ENCODE measurements at regions not wholly inside any gene's neighbourhood (a gene's known extent, or its start where the extent isn't known, plus 50 kb on each side); places are given as distances from the start of the nearest gene placed in this dataset.

- Histone ChIP-seq H3K4me3 (no peak overlapping the region), H3K27ac (no peak overlapping the region), H3K27me3 (no peaks in the 10 kb centered on the region), H3K9me3 (no peaks in the 10 kb centered on the region), H3K36me3 (no peaks in the 10 kb centered on the region), H3K4me1 (no peaks in the 10 kb centered on the region)
- no peak for DNase-seq (ENCODE audit: low spot score)
- TF ChIP-seq CTCF (IDR thresholded peaks at IDR 0.05): no peak
These were observed 478.1 kb upstream of the MAP2 start for GRCh38 chr2:208945719-208946256.

GRCh38 chr2:208948073-208948472 lies 475.8 kb upstream of the MAP2 start:
- no peaks in the 10 kb centered on the region for H3K36me3 ChIP-seq
- no peaks in the 10 kb centered on the region for H3K27me3 ChIP-seq
- no peak overlapping the region for H3K27ac ChIP-seq
- H3K9me3 ChIP-seq: no peaks in the 10 kb centered on the region
- H3K4me1 ChIP-seq: no peaks in the 10 kb centered on the region
- no peak overlapping the region for H3K4me3 ChIP-seq
- no peak for DNase-seq (ENCODE audit: low spot score)
- TF ChIP-seq CTCF (IDR thresholded peaks at IDR 0.05): no peak

- DNase-seq (ENCODE audit: low spot score): no peak
- H3K27ac ChIP-seq: no peak overlapping the region
- no peaks in the 10 kb centered on the region for H3K36me3 ChIP-seq
- H3K27me3 ChIP-seq: no peaks in the 10 kb centered on the region
- TF ChIP-seq CTCF (IDR thresholded peaks at IDR 0.05): no peak
- H3K4me1 ChIP-seq: no peaks in the 10 kb centered on the region
- H3K4me3 ChIP-seq: no peak overlapping the region
- no peaks in the 10 kb centered on the region for H3K9me3 ChIP-seq
These were observed 453.8 kb upstream of the MAP2 start for GRCh38 chr2:208970070-208970469.

- no peak for DNase-seq (ENCODE audit: low spot score)
- no peaks in the 10 kb centered on the region for H3K4me1 ChIP-seq
- H3K27me3 ChIP-seq: no peaks in the 10 kb centered on the region
- no peak overlapping the region for H3K27ac ChIP-seq
- no peak for TF ChIP-seq CTCF (IDR thresholded peaks at IDR 0.05)
- no peaks in the 10 kb centered on the region for H3K9me3 ChIP-seq
- no peak overlapping the region for H3K4me3 ChIP-seq
- H3K36me3 ChIP-seq: no peaks in the 10 kb centered on the region
These were observed 446.3 kb upstream of the MAP2 start for GRCh38 chr2:208977582-208977981.

DNA sequence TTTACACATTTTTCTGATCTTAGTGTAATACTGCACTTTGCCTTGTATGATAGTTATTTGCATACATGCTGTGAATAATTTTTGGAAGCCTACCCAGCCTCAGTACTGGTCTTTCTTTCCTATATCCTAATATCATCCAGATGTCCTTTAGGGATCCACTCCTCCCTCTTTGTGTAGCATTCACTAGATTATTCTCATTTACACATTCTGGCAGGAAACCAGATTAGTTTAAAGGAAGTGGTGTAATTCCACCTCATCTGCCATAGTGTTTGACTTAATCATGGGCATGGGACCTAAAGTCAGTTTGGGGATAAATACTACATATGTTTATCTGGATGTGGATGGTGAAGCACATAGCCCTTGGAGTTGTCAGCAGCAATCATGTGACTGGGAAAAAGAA lies 444.9 kb upstream of the MAP2 start:
- H3K4me1 ChIP-seq: no peaks in the 10 kb centered on the region
- no peaks in the 10 kb centered on the region for H3K36me3 ChIP-seq
- no peaks in the 10 kb centered on the region for H3K9me3 ChIP-seq
- no peaks in the 10 kb centered on the region for H3K27me3 ChIP-seq
- no peak overlapping the region for H3K4me3 ChIP-seq
- no peak for DNase-seq (ENCODE audit: low spot score)
- no peak overlapping the region for H3K27ac ChIP-seq
- TF ChIP-seq CTCF (IDR thresholded peaks at IDR 0.05): no peak

GRCh38 chr2:208980321-208980720 lies 443.5 kb upstream of the MAP2 start:
- Histone ChIP-seq H3K4me3 (no peak overlapping the region), H3K4me1 (no peaks in the 10 kb centered on the region), H3K27me3 (no peaks in the 10 kb centered on the region), H3K27ac (no peak overlapping the region), H3K9me3 (no peaks in the 10 kb centered on the region), H3K36me3 (no peaks in the 10 kb centered on the region)
- TF ChIP-seq CTCF (IDR thresholded peaks at IDR 0.05): no peak
- DNase-seq (ENCODE audit: low spot score): no peak
